Trophoblast cell (in vitro differentiated cells and primary cell): ENCODE measurements at regions not wholly inside any gene's neighbourhood (a gene's known extent, or its start where the extent isn't known, plus 50 kb on each side); places are given as distances from the start of the nearest gene placed in this dataset.

Source experiments
- DNase-seq, 2 donors: peaks; one replicate each; pipeline ENCODE4 v3.0.0-alpha.2; 2016
- H2AFZ ChIP-seq: 2 replicates; pipeline ENCODE4 v1.6.1; 2013; ENCODE audit warnings: low read length, moderate library complexity, mild to moderate bottlenecking; ENCODE audit not compliant: insufficient read depth, poor library complexity
- H2AK5ac ChIP-seq: 2 replicates; pipeline ENCODE4 v1.6.1; 2013; ENCODE audit warnings: mild to moderate bottlenecking, low read length
- H2BK120ac ChIP-seq: 2 replicates; pipeline ENCODE4 v1.6.1; 2013; ENCODE audit warnings: low read length, mild to moderate bottlenecking, moderate library complexity; ENCODE audit not compliant: insufficient read depth, poor library complexity
- H2BK12ac ChIP-seq: 2 replicates; pipeline ENCODE4 v1.6.1; 2013; ENCODE audit warnings: mild to moderate bottlenecking, low read length, moderate library complexity
- H2BK5ac ChIP-seq: 2 replicates; pipeline ENCODE4 v1.6.1; 2013; ENCODE audit warnings: low read length, low read depth, moderate library complexity, mild to moderate bottlenecking; ENCODE audit not compliant: poor library complexity
- H3K14ac ChIP-seq: 2 replicates; pipeline ENCODE4 v1.6.1; 2013; ENCODE audit warnings: mild to moderate bottlenecking, low read length
- H3K18ac ChIP-seq: 2 replicates; pipeline ENCODE4 v1.6.1; 2013; ENCODE audit warnings: mild to moderate bottlenecking, low read length
- H3K23ac ChIP-seq: 2 replicates; pipeline ENCODE4 v1.6.1; 2013; ENCODE audit warnings: low read length
- H3K27ac ChIP-seq: 2 replicates; pipeline ENCODE4 v1.5.1; 2013; ENCODE audit warnings: low read depth, mild to moderate bottlenecking, inconsistent platforms, low read length, moderate library complexity
- H3K27me3 ChIP-seq: 2 replicates; pipeline ENCODE4 v1.6.1; 2013; ENCODE audit warnings: inconsistent platforms, mild to moderate bottlenecking, low read length, moderate library complexity; ENCODE audit not compliant: insufficient read depth
- H3K36me3 ChIP-seq, 2 experiments: 1 replicate in 1 of 2; 2 replicates in 1 of 2; pipeline ENCODE4 v1.6.1; 2013; ENCODE audit warnings: low read length in 2 of 2, mild to moderate bottlenecking in 2 of 2, moderate library complexity in 1 of 2; ENCODE audit not compliant: insufficient read depth in 2 of 2, control insufficient read depth in 1 of 2
- H3K4ac ChIP-seq: 2 replicates; pipeline ENCODE4 v1.6.1; 2013; ENCODE audit warnings: low read depth, mild to moderate bottlenecking, low read length, moderate library complexity
- H3K4me1 ChIP-seq, 2 experiments: 1 replicate in 1 of 2; 2 replicates in 1 of 2; pipeline ENCODE4 v1.6.1; 2013; ENCODE audit warnings: low read length in 2 of 2, mild to moderate bottlenecking in 2 of 2, moderate library complexity in 1 of 2; ENCODE audit not compliant: insufficient read depth in 2 of 2, control insufficient read depth in 1 of 2
- H3K4me2 ChIP-seq: 2 replicates; pipeline ENCODE4 v1.6.1; 2013; ENCODE audit warnings: inconsistent platforms, mild to moderate bottlenecking, low read length, moderate library complexity
- H3K4me3 ChIP-seq: 2 replicates; pipeline ENCODE4 v1.5.1; 2013; ENCODE audit warnings: mild to moderate bottlenecking, low read depth, low read length, inconsistent platforms
- H3K79me1 ChIP-seq: one replicate; pipeline ENCODE4 v1.6.1; 2013; ENCODE audit warnings: low read length
- H3K79me2 ChIP-seq: 2 replicates; pipeline ENCODE4 v1.6.1; 2013; ENCODE audit warnings: low read length, mild to moderate bottlenecking; ENCODE audit not compliant: control insufficient read depth, insufficient read depth, poor library complexity
- H3K9ac ChIP-seq: 2 replicates; pipeline ENCODE4 v1.6.1; 2013; ENCODE audit warnings: mild to moderate bottlenecking, low read length
- H3K9me3 ChIP-seq: 2 replicates; pipeline ENCODE4 v1.6.1; 2013; ENCODE audit warnings: low read depth, mild to moderate bottlenecking, control low read depth, inconsistent platforms, low read length; ENCODE audit not compliant: insufficient read depth
- H4K12ac ChIP-seq: 2 replicates; pipeline ENCODE4 v1.6.1; 2013; ENCODE audit warnings: low read depth, mild to moderate bottlenecking, low read length, moderate library complexity
- H4K8ac ChIP-seq: 2 replicates; pipeline ENCODE4 v1.6.1; 2013; ENCODE audit warnings: low read depth, mild to moderate bottlenecking, low read length, moderate library complexity
- H4K91ac ChIP-seq: one replicate; pipeline ENCODE4 v1.6.1; 2013; ENCODE audit warnings: low read depth, mild to moderate bottlenecking, low read length, moderate library complexity
- WGBS: extraction: QIAGEN DNeasy Blood & Tissue Kit; methylation state at CpG from one replicate; pipeline ENCODE4 v1.1.7; 2013; ENCODE audit warnings: missing lambda C conversion rate; ENCODE audit not compliant: insufficient read length, insufficient coverage; ENCODE audit errors: extremely low coverage; 5-methylcytosine and 5-hydroxymethylcytosine counted together

DNA sequence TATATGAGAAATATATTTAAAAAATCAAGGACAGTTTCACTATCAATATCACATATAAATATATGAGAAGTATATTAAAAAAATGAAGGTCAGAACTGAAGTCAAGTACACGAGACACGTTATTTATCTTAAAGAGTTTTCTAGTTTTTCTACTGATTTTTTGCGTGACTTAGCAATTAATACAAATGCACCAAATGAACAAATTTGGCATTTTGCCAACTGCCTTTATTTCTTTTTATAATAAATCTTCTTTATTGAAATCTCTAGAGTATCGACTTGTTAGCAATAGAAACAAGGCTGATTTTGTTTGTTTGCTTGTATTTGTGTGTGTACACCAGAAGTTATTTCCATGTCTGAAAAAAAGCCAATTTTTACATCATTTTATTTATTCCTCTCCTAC, 1684.7 kb upstream of the RAG2 start:
- Histone ChIP-seq H3K4me1 (no peaks in the 10 kb centered on the region), H3K23ac (no peak overlapping the region), H3K79me2 (no peaks in the 10 kb centered on the region), H2AK5ac (no peak overlapping the region), H4K91ac (no peak overlapping the region), H3K9me3 (no peaks in the 10 kb centered on the region), H3K36me3 (no peaks in the 10 kb centered on the region), H4K12ac (no peak overlapping the region), H3K14ac (no peak overlapping the region), H3K18ac (no peak overlapping the region), H3K4ac (no peak overlapping the region), H2BK120ac (no peak overlapping the region), H2AFZ (no peak overlapping the region), H3K27ac (no peak overlapping the region), H3K27me3 (no peaks in the 10 kb centered on the region), H3K9ac (no peak overlapping the region), H2BK5ac (no peak overlapping the region), H4K8ac (no peak overlapping the region), H3K4me3 (no peak overlapping the region), H3K4me2 (no peak overlapping the region), H3K79me1 (no peaks in the 10 kb centered on the region), H2BK12ac (no peak overlapping the region)
- no peak for DNase-seq
- no CpG with 5 or more reads among the region's 4 CpGs for WGBS

DNA sequence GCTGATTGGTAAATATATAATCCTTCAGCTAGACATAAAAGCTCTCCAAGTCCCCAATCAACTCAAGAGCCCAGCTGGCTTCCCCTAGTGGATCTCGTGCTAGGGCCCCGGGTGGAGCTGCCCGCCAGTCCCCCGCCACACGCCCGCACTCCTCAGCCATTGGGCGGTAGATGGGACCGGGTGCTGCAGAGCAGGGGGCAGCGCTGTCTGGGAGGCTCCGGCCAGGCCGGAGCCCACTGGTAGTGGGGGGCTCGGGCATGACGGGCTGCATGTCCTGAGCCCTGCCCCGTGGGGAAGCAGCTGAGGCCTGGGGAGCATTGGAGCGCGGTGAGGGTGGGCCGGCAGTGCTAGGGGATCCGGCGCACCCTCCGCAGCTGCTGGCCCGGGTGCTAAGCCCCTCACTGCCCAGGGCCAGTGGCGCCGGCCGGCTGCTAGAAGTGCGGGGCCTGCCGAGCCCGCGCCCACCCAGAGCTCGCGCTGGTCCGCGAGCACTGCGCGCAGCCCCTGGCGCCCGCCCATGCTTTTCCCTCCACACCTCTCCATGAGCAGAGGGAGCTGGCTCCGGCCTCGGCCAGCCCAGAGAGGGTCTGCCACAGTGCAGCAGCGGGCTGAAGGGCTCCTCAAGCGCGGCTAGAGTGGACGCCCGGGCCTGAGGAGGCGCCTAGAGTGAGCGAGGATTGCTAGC, 1680.6 kb upstream of the RAG2 start:
- Histone ChIP-seq H2AK5ac (no peak overlapping the region), H2BK120ac (no peak overlapping the region), H3K23ac (no peak overlapping the region), H4K91ac (no peak overlapping the region), H2AFZ (no peak overlapping the region), H2BK5ac (no peak overlapping the region), H3K27ac (no peak overlapping the region), H3K4me1 (no peaks in the 10 kb centered on the region), H4K12ac (no peak overlapping the region), H3K79me2 (no peaks in the 10 kb centered on the region), H3K14ac (no peak overlapping the region), H3K27me3 (no peaks in the 10 kb centered on the region), H3K4ac (no peak overlapping the region), H2BK12ac (no peak overlapping the region), H3K79me1 (no peaks in the 10 kb centered on the region), H4K8ac (no peak overlapping the region), H3K9me3 (no peaks in the 10 kb centered on the region), H3K36me3 (no peaks in the 10 kb centered on the region), H3K4me3 (no peak overlapping the region), H3K4me2 (no peak overlapping the region), H3K18ac (no peak overlapping the region), H3K9ac (no peak overlapping the region)
- no peak for DNase-seq
- no CpG with 5 or more reads among the region's 45 CpGs for WGBS

DNA sequence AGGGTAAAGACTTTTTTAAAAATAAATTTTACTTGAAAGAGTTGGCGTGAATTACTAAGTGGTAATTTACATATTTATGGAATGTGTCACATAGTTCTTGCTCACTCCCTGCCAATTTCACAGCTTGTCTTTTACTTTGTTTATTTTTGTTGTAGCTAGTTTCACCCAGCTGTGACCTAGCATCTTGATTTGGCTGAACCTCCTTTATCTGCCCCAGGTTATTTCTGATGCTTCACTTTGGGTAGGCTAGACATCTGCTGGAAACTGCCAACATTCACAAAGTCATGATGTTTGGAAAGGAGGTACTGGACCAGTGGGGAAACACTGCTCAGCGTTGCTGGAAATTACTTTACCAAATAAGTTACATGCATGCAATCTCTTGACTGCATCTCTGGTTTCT, 1676.0 kb upstream of the RAG2 start:
- no peak overlapping the region for H3K14ac ChIP-seq
- H4K8ac ChIP-seq: no peak overlapping the region
- H3K4me2 ChIP-seq: no peak overlapping the region
- no peaks in the 10 kb centered on the region for H3K36me3 ChIP-seq
- H3K18ac ChIP-seq: no peak overlapping the region
- DNase-seq: no peak
- H2AK5ac ChIP-seq: no peak overlapping the region
- H3K79me1 ChIP-seq: no peaks in the 10 kb centered on the region
- no peak overlapping the region for H3K27ac ChIP-seq
- no peak overlapping the region for H3K4me3 ChIP-seq
- no CpG with 5 or more reads among the region's 2 CpGs for WGBS
- H3K27me3 ChIP-seq: no peaks in the 10 kb centered on the region
- H3K79me2 ChIP-seq: no peaks in the 10 kb centered on the region
- H3K9me3 ChIP-seq: peaks cover 6% of the 10 kb centered on the region
- no peak overlapping the region for H2BK12ac ChIP-seq
- no peaks in the 10 kb centered on the region for H3K4me1 ChIP-seq
- H2AFZ ChIP-seq: no peak overlapping the region
- H3K9ac ChIP-seq: no peak overlapping the region
- H2BK5ac ChIP-seq: no peak overlapping the region
- no peak overlapping the region for H4K91ac ChIP-seq
- H2BK120ac ChIP-seq: no peak overlapping the region
- H4K12ac ChIP-seq: no peak overlapping the region
- H3K23ac ChIP-seq: no peak overlapping the region
- no peak overlapping the region for H3K4ac ChIP-seq

DNA sequence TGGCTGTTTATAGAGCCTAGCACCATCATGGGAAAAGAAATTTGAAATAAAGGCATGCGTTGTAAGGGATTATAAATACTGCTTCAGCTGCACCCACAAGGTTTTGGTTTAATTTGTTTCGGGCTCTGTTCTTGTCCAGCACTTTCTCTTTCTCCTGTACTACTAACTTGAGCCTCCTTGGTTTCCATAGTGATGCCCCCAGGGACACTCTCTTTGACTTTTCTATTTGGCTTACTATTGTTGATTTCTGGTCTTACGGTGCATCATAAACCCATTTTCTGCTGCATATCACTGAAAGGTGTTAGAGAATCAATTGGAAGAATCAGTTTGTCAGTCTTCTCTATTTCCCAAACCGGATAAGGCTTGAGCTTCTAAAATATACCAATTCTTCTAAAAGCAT, 1674.3 kb upstream of the RAG2 start:
- H2AFZ ChIP-seq: no peak overlapping the region
- H3K27me3 ChIP-seq: no peaks in the 10 kb centered on the region
- peaks cover 6% of the 10 kb centered on the region for H3K9me3 ChIP-seq
- no peak overlapping the region for H3K23ac ChIP-seq
- H2BK12ac ChIP-seq: no peak overlapping the region
- no peak overlapping the region for H4K12ac ChIP-seq
- no peak for DNase-seq
- no peak overlapping the region for H3K4me2 ChIP-seq
- no peak overlapping the region for H4K91ac ChIP-seq
- no peak overlapping the region for H4K8ac ChIP-seq
- H3K14ac ChIP-seq: no peak overlapping the region
- no peaks in the 10 kb centered on the region for H3K36me3 ChIP-seq
- H3K4me1 ChIP-seq: no peaks in the 10 kb centered on the region
- no peak overlapping the region for H2BK5ac ChIP-seq
- no CpG with 5 or more reads among the region's 4 CpGs for WGBS
- H2AK5ac ChIP-seq: no peak overlapping the region
- H3K9ac ChIP-seq: no peak overlapping the region
- no peaks in the 10 kb centered on the region for H3K79me1 ChIP-seq
- no peak overlapping the region for H3K4ac ChIP-seq
- no peaks in the 10 kb centered on the region for H3K79me2 ChIP-seq
- H3K18ac ChIP-seq: no peak overlapping the region
- no peak overlapping the region for H3K27ac ChIP-seq
- H3K4me3 ChIP-seq: no peak overlapping the region
- no peak overlapping the region for H2BK120ac ChIP-seq
